WTC11 (cell line): ENCODE measurements at regions not wholly inside any gene's neighbourhood (a gene's known extent, or its start where the extent isn't known, plus 50 kb on each side); places are given as distances from the start of the nearest gene placed in this dataset.

Source experiments
- ATAC-seq: fragments of 200-7000 bp; cut with Tn5 transposase; 2 replicates; pipeline ENCODE4 v1.10.0; 2021; ENCODE audit warnings: mild to moderate bottlenecking, moderate library complexity
- CTCF ChIA-PET: fragments of 300-600 bp; sonication (Branson Sonifier 250); formaldehyde crosslinking; loops from one replicate; lab custom pipeline; 2021; ENCODE audit warnings: antibody characterized with exemption; lab: Charles Lee
- POLR2A ChIA-PET: fragments of 350-600 bp; sonication (Branson Sonifier 250); formaldehyde crosslinking; loops from one replicate; lab custom pipeline; 2021; ENCODE audit warnings: antibody characterized with exemption; lab: Charles Lee
- DNase-seq: peaks from one replicate; pipeline ENCODE4 v3.0.0; 2021; ENCODE audit warnings: low spot score
- H3K27ac Mint-ChIP-seq: 2 replicates; pipeline ENCODE4 v1.8.0; 2021; ENCODE audit warnings: mixed read lengths
- H3K27me3 Mint-ChIP-seq: 2 replicates; pipeline ENCODE4 v1.8.0; 2021; ENCODE audit warnings: low read depth, mild to moderate bottlenecking, moderate library complexity, mixed read lengths
- H3K36me3 Mint-ChIP-seq: 2 replicates; pipeline ENCODE4 v1.8.0; 2021; ENCODE audit warnings: mixed read lengths
- H3K4me1 Mint-ChIP-seq: 2 replicates; pipeline ENCODE4 v1.8.0; 2022; ENCODE audit warnings: mixed read lengths
- H3K4me3 Mint-ChIP-seq: 2 replicates; pipeline ENCODE4 v1.8.0; 2021; ENCODE audit warnings: mild to moderate bottlenecking, moderate library complexity, mixed read lengths
- H3K9me3 Mint-ChIP-seq: 2 replicates; pipeline ENCODE4 v1.8.0; 2021; ENCODE audit warnings: mixed read lengths
- CREB1 ChIP-seq: sonication (generic); formaldehyde crosslinking; IDR thresholded peaks from 2 replicates; pipeline ENCODE4 v1.8.0; 2023; ENCODE audit warnings: mild to moderate bottlenecking, missing genetic modification reagents
- ELF4 ChIP-seq: sonication (generic); formaldehyde crosslinking; IDR thresholded peaks from 2 replicates; pipeline ENCODE4 v1.8.1; 2022; ENCODE audit warnings: low read depth, mild to moderate bottlenecking, moderate library complexity, missing genetic modification reagents
- FOXP1 ChIP-seq: sonication (generic); formaldehyde crosslinking; IDR thresholded peaks from 2 replicates; pipeline ENCODE4 v1.8.0; 2022; ENCODE audit warnings: missing genetic modification reagents, mild to moderate bottlenecking, moderate library complexity, borderline replicate concordance
- GABPB1 ChIP-seq: sonication (generic); formaldehyde crosslinking; IDR thresholded peaks from 2 replicates; pipeline ENCODE4 v1.8.1; 2023; ENCODE audit warnings: mild to moderate bottlenecking, missing genetic modification reagents
- IRF2 ChIP-seq: sonication (generic); formaldehyde crosslinking; IDR thresholded peaks from 2 replicates; pipeline ENCODE4 v1.8.0; 2022; ENCODE audit warnings: low read depth, missing genetic modification reagents, borderline replicate concordance
- NFE2L1 ChIP-seq: sonication (generic); formaldehyde crosslinking; IDR thresholded peaks from 2 replicates; pipeline ENCODE4 v1.8.1; 2023; ENCODE audit warnings: missing genetic modification reagents
- NR1H2 ChIP-seq: sonication (generic); formaldehyde crosslinking; IDR thresholded peaks from 2 replicates; pipeline ENCODE4 v1.9.0; 2021; ENCODE audit warnings: mild to moderate bottlenecking, moderate library complexity, missing genetic modification reagents
- OVOL2 ChIP-seq: fragments of 250-450 bp; sonication (Bioruptor Pico); IDR thresholded peaks from 2 replicates; pipeline ENCODE4 v1.9.0; 2021; ENCODE audit warnings: mild to moderate bottlenecking, borderline replicate concordance
- RELA ChIP-seq: sonication (generic); formaldehyde crosslinking; IDR thresholded peaks from 2 replicates; pipeline ENCODE4 v1.8.1; 2022; ENCODE audit warnings: missing genetic modification reagents, mild to moderate bottlenecking, borderline replicate concordance
- SMAD4 ChIP-seq: sonication (generic); formaldehyde crosslinking; IDR thresholded peaks from 2 replicates; pipeline ENCODE4 v1.8.0; 2022; ENCODE audit warnings: mild to moderate bottlenecking, missing genetic modification reagents
- ZBTB21 ChIP-seq: sonication (generic); formaldehyde crosslinking; IDR thresholded peaks from 2 replicates; pipeline ENCODE4 v1.8.1; 2023; ENCODE audit warnings: mild to moderate bottlenecking, missing genetic modification reagents, borderline replicate concordance
- ZNF416 ChIP-seq: fragments of 250-450 bp; sonication (Bioruptor Pico); IDR thresholded peaks from 2 replicates; pipeline ENCODE4 v1.9.0; 2021; ENCODE audit warnings: mild to moderate bottlenecking, inconsistent platforms
- ZNF423 ChIP-seq: fragments of 250-450 bp; sonication (Bioruptor Pico); IDR thresholded peaks from 2 replicates; pipeline ENCODE4 v2.1.2; 2022; ENCODE audit warnings: mild to moderate bottlenecking, moderate library complexity
- TF ChIP-seq, protein P1 (sequence below): sonication (generic); formaldehyde crosslinking; IDR thresholded peaks from 2 replicates; pipeline ENCODE4 v1.8.0; 2023; ENCODE audit warnings: mild to moderate bottlenecking, missing genetic modification reagents
- TF ChIP-seq, protein P2 (sequence below): sonication (generic); formaldehyde crosslinking; IDR thresholded peaks from 2 replicates; pipeline ENCODE4 v1.8.1; 2022; ENCODE audit warnings: low read depth, mild to moderate bottlenecking, moderate library complexity, missing genetic modification reagents, borderline replicate concordance
- TF ChIP-seq, protein P3 (sequence below): sonication (generic); formaldehyde crosslinking; IDR thresholded peaks from 2 replicates; pipeline ENCODE4 v1.8.1; 2023; ENCODE audit warnings: mild to moderate bottlenecking, missing genetic modification reagents
- TF ChIP-seq, protein P4 (sequence below): sonication (generic); formaldehyde crosslinking; IDR thresholded peaks from 2 replicates; pipeline ENCODE4 v1.8.1; 2022; ENCODE audit warnings: mild to moderate bottlenecking, moderate library complexity, missing genetic modification reagents

DNA sequence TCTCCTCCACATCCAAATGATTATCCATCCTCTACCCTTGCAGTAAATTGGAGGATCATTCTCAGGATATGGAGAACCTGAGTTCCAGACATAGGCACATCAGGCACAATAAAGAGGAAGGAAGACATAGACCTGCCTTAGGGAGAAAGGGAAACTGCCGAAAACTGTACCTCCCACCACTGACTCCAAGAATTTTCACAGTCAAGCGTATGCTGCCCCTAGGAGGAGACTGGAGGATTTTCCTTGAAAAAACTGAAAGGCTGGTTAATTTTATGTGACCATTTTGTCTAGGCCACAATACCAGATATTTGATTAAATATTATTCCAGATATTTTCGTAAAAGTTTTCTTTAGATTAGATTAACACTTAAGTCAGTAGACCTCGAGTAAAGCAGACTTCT lies 638.5 kb upstream of the PKDCC start:
- CTCF ChIA-PET, result interaction anchor here (0.8 to 1.7 kb wide), 2 partner anchors 435 to 565 kb away, joined by 3 to 4 read pairs; no protein-coding TSS in a partner anchor
- Mint-ChIP-seq H3K27me3 (no peaks in the 10 kb centered on the region), H3K9me3 (peaks cover 4% of the 10 kb centered on the region; the same call in 1 of the 2 replicates), H3K4me3 (no peak overlapping the region), H3K27ac (no peak overlapping the region), H3K4me1 (peaks cover 3% of the 10 kb centered on the region; the same call in 1 of the 2 replicates), H3K36me3 (no peaks in the 10 kb centered on the region)
- POLR2A ChIA-PET, result no interaction called here
- DNase-seq, result no peak
- ATAC-seq, result peak; percentile 76
- TF ChIP-seq IRF2 (CRISPR knock-in tag) (no peak), ZNF423 (no peak), NR1H2 (CRISPR knock-in tag) (no peak), OVOL2 (CRISPR knock-in tag) (no peak), CREB1 (CRISPR knock-in tag) (no peak), NFE2L1 (no peak), ELF4 (CRISPR knock-in tag) (no peak), SMAD4 (CRISPR knock-in tag) (no peak), RELA (no peak), ZNF416 (CRISPR knock-in tag) (no peak)
- TF ChIP-seq, protein P1, sequence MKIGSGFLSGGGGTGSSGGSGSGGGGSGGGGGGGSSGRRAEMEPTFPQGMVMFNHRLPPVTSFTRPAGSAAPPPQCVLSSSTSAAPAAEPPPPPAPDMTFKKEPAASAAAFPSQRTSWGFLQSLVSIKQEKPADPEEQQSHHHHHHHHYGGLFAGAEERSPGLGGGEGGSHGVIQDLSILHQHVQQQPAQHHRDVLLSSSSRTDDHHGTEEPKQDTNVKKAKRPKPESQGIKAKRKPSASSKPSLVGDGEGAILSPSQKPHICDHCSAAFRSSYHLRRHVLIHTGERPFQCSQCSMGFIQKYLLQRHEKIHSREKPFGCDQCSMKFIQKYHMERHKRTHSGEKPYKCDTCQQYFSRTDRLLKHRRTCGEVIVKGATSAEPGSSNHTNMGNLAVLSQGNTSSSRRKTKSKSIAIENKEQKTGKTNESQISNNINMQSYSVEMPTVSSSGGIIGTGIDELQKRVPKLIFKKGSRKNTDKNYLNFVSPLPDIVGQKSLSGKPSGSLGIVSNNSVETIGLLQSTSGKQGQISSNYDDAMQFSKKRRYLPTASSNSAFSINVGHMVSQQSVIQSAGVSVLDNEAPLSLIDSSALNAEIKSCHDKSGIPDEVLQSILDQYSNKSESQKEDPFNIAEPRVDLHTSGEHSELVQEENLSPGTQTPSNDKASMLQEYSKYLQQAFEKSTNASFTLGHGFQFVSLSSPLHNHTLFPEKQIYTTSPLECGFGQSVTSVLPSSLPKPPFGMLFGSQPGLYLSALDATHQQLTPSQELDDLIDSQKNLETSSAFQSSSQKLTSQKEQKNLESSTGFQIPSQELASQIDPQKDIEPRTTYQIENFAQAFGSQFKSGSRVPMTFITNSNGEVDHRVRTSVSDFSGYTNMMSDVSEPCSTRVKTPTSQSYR (CRISPR knock-in tag), result no peak
- TF ChIP-seq, protein P2, sequence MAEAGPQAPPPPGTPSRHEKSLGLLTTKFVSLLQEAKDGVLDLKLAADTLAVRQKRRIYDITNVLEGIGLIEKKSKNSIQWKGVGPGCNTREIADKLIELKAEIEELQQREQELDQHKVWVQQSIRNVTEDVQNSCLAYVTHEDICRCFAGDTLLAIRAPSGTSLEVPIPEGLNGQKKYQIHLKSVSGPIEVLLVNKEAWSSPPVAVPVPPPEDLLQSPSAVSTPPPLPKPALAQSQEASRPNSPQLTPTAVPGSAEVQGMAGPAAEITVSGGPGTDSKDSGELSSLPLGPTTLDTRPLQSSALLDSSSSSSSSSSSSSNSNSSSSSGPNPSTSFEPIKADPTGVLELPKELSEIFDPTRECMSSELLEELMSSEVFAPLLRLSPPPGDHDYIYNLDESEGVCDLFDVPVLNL (CRISPR knock-in tag), result no peak
- TF ChIP-seq, protein P3, sequence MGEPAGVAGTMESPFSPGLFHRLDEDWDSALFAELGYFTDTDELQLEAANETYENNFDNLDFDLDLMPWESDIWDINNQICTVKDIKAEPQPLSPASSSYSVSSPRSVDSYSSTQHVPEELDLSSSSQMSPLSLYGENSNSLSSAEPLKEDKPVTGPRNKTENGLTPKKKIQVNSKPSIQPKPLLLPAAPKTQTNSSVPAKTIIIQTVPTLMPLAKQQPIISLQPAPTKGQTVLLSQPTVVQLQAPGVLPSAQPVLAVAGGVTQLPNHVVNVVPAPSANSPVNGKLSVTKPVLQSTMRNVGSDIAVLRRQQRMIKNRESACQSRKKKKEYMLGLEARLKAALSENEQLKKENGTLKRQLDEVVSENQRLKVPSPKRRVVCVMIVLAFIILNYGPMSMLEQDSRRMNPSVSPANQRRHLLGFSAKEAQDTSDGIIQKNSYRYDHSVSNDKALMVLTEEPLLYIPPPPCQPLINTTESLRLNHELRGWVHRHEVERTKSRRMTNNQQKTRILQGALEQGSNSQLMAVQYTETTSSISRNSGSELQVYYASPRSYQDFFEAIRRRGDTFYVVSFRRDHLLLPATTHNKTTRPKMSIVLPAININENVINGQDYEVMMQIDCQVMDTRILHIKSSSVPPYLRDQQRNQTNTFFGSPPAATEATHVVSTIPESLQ (CRISPR knock-in tag), result no peak
- TF ChIP-seq, protein P4, sequence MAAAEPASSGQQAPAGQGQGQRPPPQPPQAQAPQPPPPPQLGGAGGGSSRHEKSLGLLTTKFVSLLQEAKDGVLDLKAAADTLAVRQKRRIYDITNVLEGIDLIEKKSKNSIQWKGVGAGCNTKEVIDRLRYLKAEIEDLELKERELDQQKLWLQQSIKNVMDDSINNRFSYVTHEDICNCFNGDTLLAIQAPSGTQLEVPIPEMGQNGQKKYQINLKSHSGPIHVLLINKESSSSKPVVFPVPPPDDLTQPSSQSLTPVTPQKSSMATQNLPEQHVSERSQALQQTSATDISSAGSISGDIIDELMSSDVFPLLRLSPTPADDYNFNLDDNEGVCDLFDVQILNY (CRISPR knock-in tag), result no peak

DNA sequence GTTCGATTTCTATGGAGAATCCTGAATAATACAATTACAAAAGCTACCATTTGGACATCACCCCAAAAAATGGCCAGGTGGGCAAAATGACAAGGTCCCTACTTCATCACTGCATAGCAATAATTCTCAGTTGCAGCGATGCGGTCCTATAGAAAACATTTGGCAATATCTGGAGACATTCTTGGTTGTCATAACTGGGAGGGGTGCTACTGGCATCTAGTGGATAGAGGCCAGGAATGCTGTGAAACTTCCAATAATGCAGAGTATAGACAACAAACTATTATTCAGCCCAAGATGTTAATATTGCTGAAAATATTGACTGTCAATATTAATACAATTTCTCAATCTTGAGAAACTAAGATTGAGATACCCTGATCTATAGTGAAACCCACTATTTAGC lies 637.8 kb upstream of the PKDCC start:
- CTCF ChIA-PET, result interaction anchor here (1.7 kb wide), 1 partner anchor 566 kb away, joined by 4 read pairs; no protein-coding TSS in a partner anchor
- Mint-ChIP-seq H3K4me3 (no peak overlapping the region), H3K27ac (no peak overlapping the region), H3K9me3 (peaks cover 4% of the 10 kb centered on the region; the same call in 1 of the 2 replicates), H3K4me1 (peaks cover 3% of the 10 kb centered on the region; the same call in 1 of the 2 replicates)
- no peak for DNase-seq
- ATAC-seq, result no peak
- no peak for TF ChIP-seq GABPB1 (CRISPR knock-in tag)
- no peak for TF ChIP-seq ZBTB21
- no peak for TF ChIP-seq FOXP1 (CRISPR knock-in tag)
- TF ChIP-seq, all 79 proteins: peak for 0
- POLR2A ChIA-PET, result no interaction called here
- no peaks in the 10 kb centered on the region for H3K36me3 Mint-ChIP-seq
- no peaks in the 10 kb centered on the region for H3K27me3 Mint-ChIP-seq
